ENCODE measurements at regions not wholly inside any gene's neighbourhood (a gene's known extent, or its start where the extent isn't known, plus 50 kb on each side); places are given as distances from the start of the nearest gene placed in this dataset.

DNA sequence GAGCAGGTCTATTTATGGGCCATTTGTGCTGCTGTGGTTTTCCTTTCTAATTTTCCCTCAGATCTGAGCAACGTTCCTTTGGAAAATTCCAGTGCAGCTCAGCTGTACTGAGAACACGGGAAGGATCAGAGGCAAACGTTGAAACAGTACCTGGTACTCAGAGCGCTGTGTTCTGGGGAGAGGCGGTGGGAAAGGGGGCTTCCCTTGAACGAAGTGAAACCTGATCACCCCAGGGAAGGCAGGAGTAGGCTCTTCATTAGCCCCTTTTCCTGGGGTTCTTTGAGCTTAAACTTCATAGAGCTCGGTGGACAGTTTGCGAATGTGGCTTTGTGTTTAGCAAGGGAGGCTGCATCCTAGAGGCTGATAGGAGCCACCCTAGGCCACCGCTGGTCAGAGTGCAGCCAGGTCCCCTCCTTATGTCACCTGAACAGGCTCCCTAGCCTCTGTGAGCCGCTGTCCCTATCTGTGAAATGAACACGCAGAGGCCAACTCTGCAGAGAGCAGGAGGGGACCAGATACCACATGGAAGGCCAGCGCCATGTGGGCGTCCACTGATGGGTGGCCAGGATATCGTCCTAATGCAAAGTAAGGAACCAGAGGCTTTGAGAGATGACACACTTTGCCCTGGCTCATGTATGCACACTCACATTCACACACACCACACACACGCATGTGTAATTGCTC, 1464.8 kb downstream of the BRD1 start:
- TF ChIP-seq CTCF (IDR thresholded peaks at IDR 0.05 in 8 of 11, conservative IDR thresholded peaks at IDR 0.05 in 3 of 11) = no peak
- TF ChIP-seq POLR2A (IDR thresholded peaks at IDR 0.05) = no peak
- no peak for TF ChIP-seq POLR2AphosphoS5 (IDR thresholded peaks at IDR 0.05)

All from spleen (tissue), 7 donors.